ENCODE measurements at regions not wholly inside any gene's neighbourhood (a gene's known extent, or its start where the extent isn't known, plus 50 kb on each side); places are given as distances from the start of the nearest gene placed in this dataset.

DNA sequence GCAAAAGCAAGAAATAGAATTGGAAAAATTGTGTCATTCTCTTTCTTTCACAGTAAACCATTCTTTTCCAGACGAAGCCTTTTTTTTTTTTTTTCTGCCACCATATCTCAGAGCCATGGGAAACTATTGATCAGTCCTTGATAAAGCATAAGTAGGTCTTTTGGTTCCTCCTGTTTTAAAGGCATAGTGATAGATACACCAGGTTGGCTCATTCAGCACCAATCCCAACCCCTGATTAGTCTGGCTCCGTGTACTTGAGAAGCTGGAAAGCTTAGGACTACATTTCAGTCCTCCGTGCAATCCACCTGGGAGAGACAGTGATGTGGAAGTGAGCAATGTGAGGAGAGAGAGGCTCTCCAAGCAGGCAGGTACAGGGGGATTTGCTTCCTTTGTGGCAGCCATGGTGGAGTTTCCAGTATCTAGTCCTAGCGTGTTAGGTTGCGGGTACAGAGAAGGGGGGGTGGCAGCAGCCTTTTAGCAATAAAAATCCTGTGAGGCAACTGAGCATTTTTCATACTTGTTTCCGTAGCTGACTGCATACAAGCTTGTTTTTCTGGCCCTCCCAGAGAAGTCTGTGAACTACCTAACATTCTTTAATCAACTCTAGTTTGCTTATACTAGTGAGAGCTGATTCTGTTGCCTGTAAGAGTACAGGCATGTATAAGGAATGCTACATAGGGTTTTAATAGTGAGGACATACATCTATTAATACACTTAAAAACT, 127.4 kb upstream of the CTTNBP2 start:
- CTCF ChIA-PET: no interaction called here
- Mint-ChIP-seq H3K27ac (no peak overlapping the region), H3K4me3 (no peak overlapping the region), H3K4me1 (no peaks in the 10 kb centered on the region), H3K36me3 (no peaks in the 10 kb centered on the region), H3K9me3 (peaks cover 0 to 2% (median 0%) of the 10 kb centered on the region in 5 donors), H3K27me3 (peaks cover 0 to 3% of the 10 kb centered on the region in 2 donors)
- Histone ChIP-seq H3K27me3 (ENCODE audit: insufficient read depth, low read length, poor library complexity, severe bottlenecking) (no peaks in the 10 kb centered on the region), H3K36me3 (ENCODE audit: insufficient read depth, low read length) (no peaks in the 10 kb centered on the region), H3K27ac (ENCODE audit: low read depth, low read length) (no peak overlapping the region), H3K4me3 (ENCODE audit: low read length) (no peak overlapping the region), H3K9me3 (ENCODE audit: low read length) (no peaks in the 10 kb centered on the region), H3K4me1 (ENCODE audit: insufficient read depth, low read length) (no peaks in the 10 kb centered on the region)
- DNase-seq: no peak
- POLR2A ChIA-PET: no interaction called here

DNA sequence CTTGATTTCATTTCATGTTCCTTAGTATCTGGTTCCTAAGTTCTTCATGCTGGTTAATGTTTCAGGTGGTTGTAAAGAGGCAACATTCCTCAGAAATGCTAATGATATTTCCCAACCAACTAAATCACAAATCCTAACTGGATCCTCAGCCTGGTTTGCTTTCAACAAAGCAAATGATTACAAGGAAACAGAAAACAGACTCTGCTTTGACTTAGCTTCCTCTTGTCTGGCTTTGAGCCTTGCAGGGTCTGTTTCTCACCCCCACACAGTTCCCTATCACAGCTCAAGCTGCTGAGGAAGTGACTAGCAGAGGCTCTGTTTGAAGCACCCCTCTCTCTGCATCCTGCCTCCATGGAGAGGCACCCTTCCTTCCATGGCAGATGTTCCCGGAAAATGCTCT, 130.2 kb upstream of the CTTNBP2 start:
- H3K9me3 Mint-ChIP-seq: peaks cover 0 to 7% (median 0%) of the 10 kb centered on the region in 5 donors
- H3K4me1 Mint-ChIP-seq: no peaks in the 10 kb centered on the region
- H3K27ac ChIP-seq (ENCODE audit: low read depth, low read length): no peak overlapping the region
- H3K27ac Mint-ChIP-seq: peak overlapping the region in 1 of 8 donors; percentile 28
- H3K36me3 ChIP-seq (ENCODE audit: insufficient read depth, low read length): no peaks in the 10 kb centered on the region
- no peaks in the 10 kb centered on the region for H3K36me3 Mint-ChIP-seq
- no peaks in the 10 kb centered on the region for H3K9me3 ChIP-seq (ENCODE audit: low read length)
- no peaks in the 10 kb centered on the region for H3K27me3 ChIP-seq (ENCODE audit: insufficient read depth, low read length, poor library complexity, severe bottlenecking)
- POLR2A ChIA-PET: no interaction called here
- H3K4me3 ChIP-seq (ENCODE audit: low read length): no peak overlapping the region
- H3K4me1 ChIP-seq (ENCODE audit: insufficient read depth, low read length): no peaks in the 10 kb centered on the region
- peaks cover 0 to 3% of the 10 kb centered on the region in 2 donors for H3K27me3 Mint-ChIP-seq
- no peak overlapping the region for H3K4me3 Mint-ChIP-seq
- CTCF ChIA-PET: no interaction called here
- no peak for DNase-seq

DNA sequence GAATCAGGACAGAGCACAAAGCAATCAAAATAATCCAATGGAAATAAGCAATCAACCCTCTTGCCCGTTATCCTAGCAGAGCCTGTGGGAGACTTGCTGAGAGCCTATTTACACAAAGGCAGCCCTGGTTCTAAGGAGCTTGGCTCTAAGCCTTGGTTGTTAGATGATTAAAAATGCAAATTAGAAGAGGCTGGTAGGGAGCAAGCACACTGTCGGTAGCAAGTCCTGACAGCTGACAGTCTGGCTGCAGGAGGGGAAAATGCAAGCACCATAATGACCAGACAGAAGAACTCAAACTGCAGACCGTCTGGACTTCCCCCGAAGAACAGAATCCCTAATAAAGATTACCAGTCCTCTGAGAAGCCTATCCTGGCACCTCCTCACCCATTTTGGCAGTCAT, 131.8 kb upstream of the CTTNBP2 start:
- Histone ChIP-seq H3K4me1 (ENCODE audit: insufficient read depth, low read length) (no peaks in the 10 kb centered on the region), H3K9me3 (ENCODE audit: low read length) (no peaks in the 10 kb centered on the region), H3K36me3 (ENCODE audit: insufficient read depth, low read length) (no peaks in the 10 kb centered on the region), H3K27ac (ENCODE audit: low read depth, low read length) (no peak overlapping the region), H3K27me3 (ENCODE audit: insufficient read depth, low read length, poor library complexity, severe bottlenecking) (no peaks in the 10 kb centered on the region), H3K4me3 (ENCODE audit: low read length) (no peak overlapping the region)
- Mint-ChIP-seq H3K4me3 (no peak overlapping the region), H3K27me3 (peaks cover 0 to 3% of the 10 kb centered on the region in 2 donors), H3K9me3 (peaks cover 0 to 7% (median 2%) of the 10 kb centered on the region in 5 donors), H3K27ac (no peak overlapping the region), H3K4me1 (no peaks in the 10 kb centered on the region), H3K36me3 (no peaks in the 10 kb centered on the region)
- CTCF ChIA-PET: no interaction called here
- no peak for DNase-seq
- POLR2A ChIA-PET: no interaction called here

DNA sequence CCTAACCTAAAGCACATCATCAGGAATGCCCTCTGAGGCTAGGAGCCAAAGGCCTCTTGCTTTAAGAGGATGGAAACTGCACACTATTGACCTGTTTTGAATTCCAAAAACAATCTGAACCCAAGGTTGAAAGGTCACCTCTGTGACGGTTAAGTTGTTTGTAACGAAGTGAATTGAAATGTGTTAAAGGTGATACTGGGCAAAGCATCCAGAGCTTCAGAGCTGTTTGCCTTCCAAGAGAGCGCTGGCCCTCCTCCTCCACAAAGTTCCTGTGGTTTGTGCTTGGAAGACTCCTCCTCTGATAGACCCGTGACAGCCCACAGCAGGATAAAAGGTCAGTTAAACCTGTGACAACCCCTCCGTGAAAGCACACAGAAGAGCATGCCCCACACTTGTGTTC, 133.7 kb upstream of the CTTNBP2 start:
- Histone ChIP-seq H3K27me3 (ENCODE audit: insufficient read depth, low read length, poor library complexity, severe bottlenecking) (no peaks in the 10 kb centered on the region), H3K9me3 (ENCODE audit: low read length) (no peaks in the 10 kb centered on the region), H3K4me1 (ENCODE audit: insufficient read depth, low read length) (no peaks in the 10 kb centered on the region), H3K27ac (ENCODE audit: low read depth, low read length) (no peak overlapping the region), H3K4me3 (ENCODE audit: low read length) (no peak overlapping the region), H3K36me3 (ENCODE audit: insufficient read depth, low read length) (no peaks in the 10 kb centered on the region)
- CTCF ChIA-PET: no interaction called here
- POLR2A ChIA-PET: no interaction called here
- H3K4me3 Mint-ChIP-seq: no peak overlapping the region
- H3K27me3 Mint-ChIP-seq: peaks cover 0 to 3% of the 10 kb centered on the region in 2 donors
- no peak for DNase-seq
- no peaks in the 10 kb centered on the region for H3K36me3 Mint-ChIP-seq
- H3K9me3 Mint-ChIP-seq: peaks cover 0 to 7% (median 3%) of the 10 kb centered on the region in 5 donors
- no peaks in the 10 kb centered on the region for H3K4me1 Mint-ChIP-seq
- H3K27ac Mint-ChIP-seq: no peak overlapping the region

DNA sequence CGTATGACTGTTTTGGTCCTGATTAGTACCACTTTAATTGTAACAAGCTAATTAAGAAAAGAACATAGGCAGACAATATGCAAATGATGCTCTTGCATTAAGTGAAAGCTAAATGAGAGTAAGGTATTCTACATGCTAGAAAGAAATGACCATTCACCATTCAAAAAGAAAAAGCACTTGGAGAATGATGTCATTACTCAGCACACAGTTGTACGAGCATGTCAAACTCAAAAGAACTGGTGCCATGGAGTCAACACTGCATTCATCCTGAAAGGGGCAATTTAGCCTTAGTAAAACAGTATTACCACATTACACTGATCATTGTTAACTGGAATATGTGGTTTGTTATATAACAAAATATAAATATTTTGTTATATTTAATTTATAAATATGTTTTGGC, 136.2 kb upstream of the CTTNBP2 start:
- H3K4me3 Mint-ChIP-seq: no peak overlapping the region
- peaks cover 0 to under 1% of the 10 kb centered on the region in 2 donors for H3K27me3 Mint-ChIP-seq
- H3K27me3 ChIP-seq (ENCODE audit: insufficient read depth, low read length, poor library complexity, severe bottlenecking): no peaks in the 10 kb centered on the region
- no peaks in the 10 kb centered on the region for H3K4me1 ChIP-seq (ENCODE audit: insufficient read depth, low read length)
- no peak for DNase-seq
- H3K36me3 Mint-ChIP-seq: no peaks in the 10 kb centered on the region
- H3K9me3 Mint-ChIP-seq: peaks cover 0 to 7% (median 3%) of the 10 kb centered on the region in 5 donors
- no peaks in the 10 kb centered on the region for H3K4me1 Mint-ChIP-seq
- H3K27ac ChIP-seq (ENCODE audit: low read depth, low read length): no peak overlapping the region
- ChIA-PET CTCF (no interaction called here), POLR2A (no interaction called here)
- no peaks in the 10 kb centered on the region for H3K36me3 ChIP-seq (ENCODE audit: insufficient read depth, low read length)
- H3K4me3 ChIP-seq (ENCODE audit: low read length): no peak overlapping the region
- no peak overlapping the region for H3K27ac Mint-ChIP-seq
- H3K9me3 ChIP-seq (ENCODE audit: low read length): no peaks in the 10 kb centered on the region

DNA sequence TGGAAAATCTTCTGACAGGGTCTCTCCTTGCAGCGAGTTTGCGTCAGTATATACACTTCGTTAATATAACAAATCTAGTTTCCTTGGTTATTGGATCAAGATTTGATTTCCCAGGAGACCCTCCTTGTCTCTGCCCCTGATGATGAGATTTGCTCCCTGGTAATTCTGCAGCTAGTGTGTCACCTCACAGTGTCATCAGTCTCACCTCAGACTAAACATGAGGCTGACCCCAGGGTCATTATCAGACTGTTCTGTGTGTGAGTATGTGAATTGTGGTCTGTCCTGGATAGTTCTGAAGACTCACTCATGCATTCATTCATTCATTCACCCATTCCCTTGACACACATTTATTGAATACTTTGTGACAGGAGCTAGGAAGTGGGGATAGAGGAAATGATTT, 138.4 kb upstream of the CTTNBP2 start:
- no peaks in the 10 kb centered on the region for H3K4me1 Mint-ChIP-seq
- H3K36me3 Mint-ChIP-seq: no peaks in the 10 kb centered on the region

DNA sequence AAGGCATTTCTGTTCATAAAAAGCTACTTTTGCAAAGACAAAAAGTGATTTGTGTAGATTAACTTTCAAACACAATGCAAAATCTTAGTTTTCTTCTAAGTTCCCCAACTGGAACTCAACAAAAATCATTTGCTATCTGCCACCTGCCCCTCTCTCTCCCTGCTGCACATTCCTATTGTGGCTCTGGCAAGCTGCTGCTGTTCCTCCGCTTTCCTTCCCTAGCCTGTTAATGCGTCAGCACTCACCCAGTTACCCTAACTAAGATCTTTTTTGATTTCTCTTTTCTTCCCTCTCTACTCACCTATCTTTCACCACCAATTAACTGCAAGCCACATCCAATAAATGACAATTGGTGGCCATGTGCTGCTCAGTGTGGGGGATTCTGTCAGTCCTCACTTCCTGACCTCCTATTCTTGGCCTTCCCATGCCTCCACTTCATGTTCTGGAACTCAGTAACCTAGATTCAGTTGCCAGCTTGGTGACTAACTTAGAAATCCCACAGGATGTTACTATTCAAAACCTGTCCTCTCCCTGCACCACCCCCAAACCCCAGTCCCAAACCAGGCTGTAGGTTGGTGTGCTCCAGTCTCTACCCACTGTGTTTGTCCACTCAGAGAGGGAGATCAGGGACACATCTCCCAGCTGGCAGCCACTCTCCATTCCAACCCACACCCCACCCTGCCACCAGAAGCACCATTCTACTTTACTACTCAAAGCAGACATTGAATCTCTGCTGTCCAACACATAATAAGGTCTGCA, 140.2 kb upstream of the CTTNBP2 start:
- Histone ChIP-seq H3K27ac (ENCODE audit: low read depth, low read length) (no peak overlapping the region), H3K4me3 (ENCODE audit: low read length) (no peak overlapping the region), H3K27me3 (ENCODE audit: insufficient read depth, low read length, poor library complexity, severe bottlenecking) (no peaks in the 10 kb centered on the region), H3K36me3 (ENCODE audit: insufficient read depth, low read length) (no peaks in the 10 kb centered on the region), H3K9me3 (ENCODE audit: low read length) (no peaks in the 10 kb centered on the region), H3K4me1 (ENCODE audit: insufficient read depth, low read length) (no peaks in the 10 kb centered on the region)
- CTCF ChIA-PET: no interaction called here
- no peak for DNase-seq
- Mint-ChIP-seq H3K27ac (peak overlapping the region in 1 of 8 donors; percentile 7), H3K36me3 (no peaks in the 10 kb centered on the region), H3K4me1 (no peaks in the 10 kb centered on the region), H3K9me3 (peaks cover 0 to 11% (median 7%) of the 10 kb centered on the region in 5 donors), H3K27me3 (peaks cover 0 to 2% of the 10 kb centered on the region in 2 donors), H3K4me3 (no peak overlapping the region)
- POLR2A ChIA-PET: no interaction called here

More for the DNA sequence above, 138.4 kb upstream of the CTTNBP2 start:
- POLR2A ChIA-PET: no interaction called here
- Histone ChIP-seq H3K36me3 (ENCODE audit: insufficient read depth, low read length) (no peaks in the 10 kb centered on the region), H3K27me3 (ENCODE audit: insufficient read depth, low read length, poor library complexity, severe bottlenecking) (no peaks in the 10 kb centered on the region), H3K9me3 (ENCODE audit: low read length) (no peaks in the 10 kb centered on the region), H3K4me3 (ENCODE audit: low read length) (no peak overlapping the region), H3K27ac (ENCODE audit: low read depth, low read length) (no peak overlapping the region), H3K4me1 (ENCODE audit: insufficient read depth, low read length) (no peaks in the 10 kb centered on the region)
- Mint-ChIP-seq H3K27me3 (no peaks in the 10 kb centered on the region), H3K27ac (no peak overlapping the region), H3K9me3 (peaks cover 0 to 5% (median 2%) of the 10 kb centered on the region in 5 donors), H3K4me3 (no peak overlapping the region)
- no peak for DNase-seq
- CTCF ChIA-PET: no interaction called here

DNA sequence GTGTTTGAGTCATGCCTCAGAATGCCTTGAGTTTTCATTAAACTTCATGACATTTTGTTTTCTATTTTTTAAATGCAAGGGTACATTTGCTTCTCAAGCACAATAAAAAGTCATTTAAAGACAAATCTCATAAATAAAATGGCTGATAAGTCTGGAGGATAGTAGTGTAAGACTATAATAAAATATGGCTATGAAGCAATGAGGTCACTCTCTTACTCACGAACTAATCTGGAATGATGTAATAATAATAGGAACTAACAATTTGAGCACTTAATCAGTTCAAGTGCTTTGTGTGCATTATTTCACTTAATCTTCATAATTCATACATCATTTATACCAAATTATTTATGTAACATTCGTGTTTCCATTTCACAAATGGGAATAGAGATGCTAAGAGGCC, 149.3 kb upstream of the CTTNBP2 start:
- Histone ChIP-seq H3K4me3 (ENCODE audit: low read length) (no peak overlapping the region), H3K9me3 (ENCODE audit: low read length) (no peaks in the 10 kb centered on the region), H3K36me3 (ENCODE audit: insufficient read depth, low read length) (no peaks in the 10 kb centered on the region), H3K27ac (ENCODE audit: low read depth, low read length) (no peak overlapping the region), H3K4me1 (ENCODE audit: insufficient read depth, low read length) (no peaks in the 10 kb centered on the region), H3K27me3 (ENCODE audit: insufficient read depth, low read length, poor library complexity, severe bottlenecking) (no peaks in the 10 kb centered on the region)
- Mint-ChIP-seq H3K27me3 (peaks cover 0 to 2% of the 10 kb centered on the region in 2 donors), H3K4me3 (no peak overlapping the region), H3K27ac (no peak overlapping the region), H3K9me3 (peaks cover 0 to 12% (median 2%) of the 10 kb centered on the region in 5 donors), H3K4me1 (no peaks in the 10 kb centered on the region), H3K36me3 (no peaks in the 10 kb centered on the region)
- ChIA-PET CTCF (no interaction called here), POLR2A (no interaction called here)
- no peak for DNase-seq

All from CD8-positive, alpha-beta memory T cell (primary cell).